ENCODE measurements at regions not wholly inside any gene's neighbourhood (a gene's known extent, or its start where the extent isn't known, plus 50 kb on each side); places are given as distances from the start of the nearest gene placed in this dataset.

DNA sequence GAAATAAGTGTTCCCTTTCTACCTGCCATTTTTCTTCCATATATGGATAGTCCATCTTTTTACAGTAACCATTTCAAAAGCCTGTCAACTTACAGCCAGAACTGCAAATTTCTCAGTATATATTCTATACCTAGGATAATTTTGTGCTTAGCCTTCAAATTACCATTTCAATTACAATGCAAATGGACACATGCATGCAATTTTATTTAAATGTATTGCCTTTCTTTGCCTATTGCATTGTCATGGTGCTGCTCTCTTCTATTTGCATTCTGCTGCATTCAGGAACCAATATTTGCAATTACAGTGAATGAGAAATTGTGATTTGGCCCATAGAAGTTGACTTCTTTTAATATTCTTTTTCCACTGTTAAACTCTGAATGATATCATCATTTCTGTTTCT is 1753.4 kb upstream of the TENM3 start:
- no peak overlapping the region for H3K9ac ChIP-seq (ENCODE audit: low read length)
- H3K27ac ChIP-seq (ENCODE audit: low read length) = no peak overlapping the region
- no peaks in the 10 kb centered on the region for H3K36me3 ChIP-seq (ENCODE audit: insufficient read depth, low read length)
- H3K4me2 ChIP-seq (ENCODE audit: low read depth, low read length, poor library complexity, severe bottlenecking) = no peak overlapping the region
- DNase-seq = no peak
- H3K9me2 ChIP-seq (replicated peaks; ENCODE audit: insufficient read depth, low read length) = no peaks in the 10 kb centered on the region
- no peaks in the 10 kb centered on the region for H4K20me1 ChIP-seq (ENCODE audit: insufficient read depth, low read depth, low read length)
- no peaks in the 10 kb centered on the region for H3K9me3 ChIP-seq (ENCODE audit: low read length)
- H2AFZ ChIP-seq (ENCODE audit: low read length) = no peak overlapping the region
- H3K27me3 ChIP-seq (ENCODE audit: low read length) = no peaks in the 10 kb centered on the region
- H3K4me1 ChIP-seq (ENCODE audit: low read length) = no peaks in the 10 kb centered on the region
- H3K79me2 ChIP-seq (ENCODE audit: low read length) = no peaks in the 10 kb centered on the region
- no peak overlapping the region for H3K4me3 ChIP-seq (ENCODE audit: low read length)

DNA sequence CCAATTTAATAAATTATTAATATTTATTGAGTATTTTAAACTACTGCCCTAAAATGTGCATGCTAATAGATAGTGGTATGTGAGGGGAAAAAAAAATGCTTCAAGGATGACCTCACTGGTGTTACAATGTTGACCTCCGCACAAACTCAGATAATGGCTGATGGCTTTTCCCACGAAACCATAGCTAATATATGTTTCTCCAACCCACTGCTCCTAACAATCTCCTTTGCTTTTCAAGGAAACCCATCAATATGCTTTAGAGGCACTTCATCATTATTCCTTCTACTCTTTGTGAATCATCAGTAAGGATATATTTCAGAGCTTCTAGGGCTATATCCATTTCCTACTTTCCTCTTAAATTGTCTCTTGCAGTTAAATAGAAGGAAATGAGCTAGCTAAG is 1752.0 kb upstream of the TENM3 start:
- Histone ChIP-seq H3K27ac (ENCODE audit: low read length) (no peak overlapping the region), H3K9me2 (replicated peaks; ENCODE audit: insufficient read depth, low read length) (no peaks in the 10 kb centered on the region), H4K20me1 (ENCODE audit: insufficient read depth, low read depth, low read length) (no peaks in the 10 kb centered on the region), H3K9me3 (ENCODE audit: low read length) (no peaks in the 10 kb centered on the region), H3K4me1 (ENCODE audit: low read length) (no peaks in the 10 kb centered on the region), H3K36me3 (ENCODE audit: insufficient read depth, low read length) (no peaks in the 10 kb centered on the region), H3K79me2 (ENCODE audit: low read length) (no peaks in the 10 kb centered on the region), H3K4me3 (ENCODE audit: low read length) (no peak overlapping the region), H3K4me2 (ENCODE audit: low read depth, low read length, poor library complexity, severe bottlenecking) (no peak overlapping the region), H2AFZ (ENCODE audit: low read length) (no peak overlapping the region), H3K9ac (ENCODE audit: low read length) (no peak overlapping the region), H3K27me3 (ENCODE audit: low read length) (no peaks in the 10 kb centered on the region)
- no peak for DNase-seq

DNA sequence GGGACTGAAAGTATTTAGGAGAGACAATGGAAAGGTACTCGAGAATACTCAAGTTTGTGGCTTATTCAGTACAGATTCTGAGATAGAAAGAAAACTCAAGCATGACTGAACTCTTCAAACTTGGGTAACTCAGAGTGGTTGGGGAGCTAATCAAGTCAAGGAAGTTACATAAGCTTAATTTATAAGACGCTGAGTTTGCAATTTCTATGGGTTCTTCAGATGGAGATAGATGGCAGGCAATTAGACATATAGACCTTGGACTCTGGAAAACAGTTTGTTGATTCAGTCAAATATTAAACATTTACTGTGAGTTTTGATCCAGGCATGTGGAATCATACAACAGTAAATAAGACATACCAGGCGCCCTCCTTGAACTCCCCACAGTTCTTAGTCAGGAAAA is 1749.9 kb upstream of the TENM3 start:
- Histone ChIP-seq H3K36me3 (ENCODE audit: insufficient read depth, low read length) (no peaks in the 10 kb centered on the region), H2AFZ (ENCODE audit: low read length) (no peak overlapping the region), H3K9ac (ENCODE audit: low read length) (no peak overlapping the region), H3K4me2 (ENCODE audit: low read depth, low read length, poor library complexity, severe bottlenecking) (no peak overlapping the region), H3K27ac (ENCODE audit: low read length) (no peak overlapping the region), H3K27me3 (ENCODE audit: low read length) (no peaks in the 10 kb centered on the region), H3K4me3 (ENCODE audit: low read length) (no peak overlapping the region), H3K4me1 (ENCODE audit: low read length) (no peaks in the 10 kb centered on the region), H3K79me2 (ENCODE audit: low read length) (no peaks in the 10 kb centered on the region), H4K20me1 (ENCODE audit: insufficient read depth, low read depth, low read length) (no peaks in the 10 kb centered on the region), H3K9me2 (replicated peaks; ENCODE audit: insufficient read depth, low read length) (no peaks in the 10 kb centered on the region), H3K9me3 (ENCODE audit: low read length) (no peaks in the 10 kb centered on the region)
- no peak for DNase-seq

DNA sequence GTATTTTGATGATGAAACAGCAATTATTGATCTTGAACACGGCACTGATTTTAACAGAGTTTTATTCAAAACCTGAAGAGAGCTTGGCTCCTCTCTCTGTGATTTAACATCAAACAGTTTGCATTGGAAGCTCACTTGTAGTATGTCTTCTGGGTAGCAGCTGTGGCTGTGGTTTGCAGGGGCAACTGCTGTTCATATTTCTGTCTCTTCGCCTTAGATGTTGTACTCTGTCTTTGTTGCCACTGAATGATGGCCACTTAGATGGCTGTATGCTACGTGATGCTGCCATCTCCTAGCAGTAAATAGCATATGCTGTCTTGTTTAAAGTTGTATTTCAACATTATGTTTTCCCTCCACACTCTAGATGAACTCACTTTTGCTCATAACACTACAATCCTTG is 1743.0 kb upstream of the TENM3 start:
- Histone ChIP-seq H3K9ac (ENCODE audit: low read length) (no peak overlapping the region), H3K9me3 (ENCODE audit: low read length) (no peaks in the 10 kb centered on the region), H3K4me1 (ENCODE audit: low read length) (no peaks in the 10 kb centered on the region), H4K20me1 (ENCODE audit: insufficient read depth, low read depth, low read length) (no peaks in the 10 kb centered on the region), H3K9me2 (replicated peaks; ENCODE audit: insufficient read depth, low read length) (no peaks in the 10 kb centered on the region), H3K4me3 (ENCODE audit: low read length) (no peak overlapping the region), H3K4me2 (ENCODE audit: low read depth, low read length, poor library complexity, severe bottlenecking) (no peak overlapping the region), H3K27me3 (ENCODE audit: low read length) (no peaks in the 10 kb centered on the region), H3K36me3 (ENCODE audit: insufficient read depth, low read length) (no peaks in the 10 kb centered on the region), H3K27ac (ENCODE audit: low read length) (no peak overlapping the region), H2AFZ (ENCODE audit: low read length) (no peak overlapping the region), H3K79me2 (ENCODE audit: low read length) (no peaks in the 10 kb centered on the region)
- no peak for DNase-seq

- Histone ChIP-seq H3K9me3 (ENCODE audit: low read length) (no peaks in the 10 kb centered on the region), H4K20me1 (ENCODE audit: insufficient read depth, low read depth, low read length) (no peaks in the 10 kb centered on the region), H3K27ac (ENCODE audit: low read length) (no peak overlapping the region), H2AFZ (ENCODE audit: low read length) (no peak overlapping the region), H3K4me1 (ENCODE audit: low read length) (no peaks in the 10 kb centered on the region), H3K36me3 (ENCODE audit: insufficient read depth, low read length) (no peaks in the 10 kb centered on the region), H3K27me3 (ENCODE audit: low read length) (no peaks in the 10 kb centered on the region), H3K9me2 (replicated peaks; ENCODE audit: insufficient read depth, low read length) (no peaks in the 10 kb centered on the region), H3K9ac (ENCODE audit: low read length) (no peak overlapping the region), H3K79me2 (ENCODE audit: low read length) (no peaks in the 10 kb centered on the region), H3K4me3 (ENCODE audit: low read length) (no peak overlapping the region), H3K4me2 (ENCODE audit: low read depth, low read length, poor library complexity, severe bottlenecking) (no peak overlapping the region)
- DNase-seq = no peak
Observed at GRCh38 chr4:180512801-180513475, 1730.3 kb upstream of the TENM3 start.

- H3K9me2 ChIP-seq (replicated peaks; ENCODE audit: insufficient read depth, low read length) = no peaks in the 10 kb centered on the region
- no peak overlapping the region for H3K4me3 ChIP-seq (ENCODE audit: low read length)
- no peaks in the 10 kb centered on the region for H3K79me2 ChIP-seq (ENCODE audit: low read length)
- no peaks in the 10 kb centered on the region for H3K27me3 ChIP-seq (ENCODE audit: low read length)
- no peak overlapping the region for H3K4me2 ChIP-seq (ENCODE audit: low read depth, low read length, poor library complexity, severe bottlenecking)
- H3K36me3 ChIP-seq (ENCODE audit: insufficient read depth, low read length) = no peaks in the 10 kb centered on the region
- no peaks in the 10 kb centered on the region for H4K20me1 ChIP-seq (ENCODE audit: insufficient read depth, low read depth, low read length)
- no peak overlapping the region for H3K9ac ChIP-seq (ENCODE audit: low read length)
- H2AFZ ChIP-seq (ENCODE audit: low read length) = no peak overlapping the region
- no peaks in the 10 kb centered on the region for H3K4me1 ChIP-seq (ENCODE audit: low read length)
- no peak overlapping the region for H3K27ac ChIP-seq (ENCODE audit: low read length)
- DNase-seq = no peak
- H3K9me3 ChIP-seq (ENCODE audit: low read length) = no peaks in the 10 kb centered on the region
Observed at GRCh38 chr4:180518906-180519305, 1724.3 kb upstream of the TENM3 start.

DNA sequence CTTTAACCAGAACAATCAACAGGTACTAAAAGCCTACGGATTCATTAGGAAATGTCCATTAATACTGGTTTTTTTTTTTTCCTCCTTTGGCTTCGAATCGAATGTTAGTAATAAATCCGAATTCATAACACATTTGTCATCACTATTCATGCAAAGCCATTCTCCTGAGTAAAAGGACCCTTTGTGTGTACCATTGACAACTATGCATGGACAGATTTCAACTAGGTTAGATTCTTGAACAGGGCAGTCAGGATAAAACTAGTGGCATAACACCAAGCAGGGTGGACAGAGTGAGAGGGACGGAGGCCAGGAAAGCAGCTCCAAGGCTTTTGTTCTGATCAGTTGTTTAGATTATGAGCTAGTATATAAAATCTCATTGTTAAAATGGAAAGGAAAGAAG is 1722.0 kb upstream of the TENM3 start:
- Histone ChIP-seq H3K36me3 (ENCODE audit: insufficient read depth, low read length) (no peaks in the 10 kb centered on the region), H3K79me2 (ENCODE audit: low read length) (no peaks in the 10 kb centered on the region), H3K9me3 (ENCODE audit: low read length) (no peaks in the 10 kb centered on the region), H3K4me1 (ENCODE audit: low read length) (no peaks in the 10 kb centered on the region), H3K27me3 (ENCODE audit: low read length) (no peaks in the 10 kb centered on the region), H3K27ac (ENCODE audit: low read length) (no peak overlapping the region), H3K4me2 (ENCODE audit: low read depth, low read length, poor library complexity, severe bottlenecking) (no peak overlapping the region), H3K9me2 (replicated peaks; ENCODE audit: insufficient read depth, low read length) (no peaks in the 10 kb centered on the region), H4K20me1 (ENCODE audit: insufficient read depth, low read depth, low read length) (no peaks in the 10 kb centered on the region), H2AFZ (ENCODE audit: low read length) (no peak overlapping the region), H3K9ac (ENCODE audit: low read length) (no peak overlapping the region), H3K4me3 (ENCODE audit: low read length) (no peak overlapping the region)
- no peak for DNase-seq

DNA sequence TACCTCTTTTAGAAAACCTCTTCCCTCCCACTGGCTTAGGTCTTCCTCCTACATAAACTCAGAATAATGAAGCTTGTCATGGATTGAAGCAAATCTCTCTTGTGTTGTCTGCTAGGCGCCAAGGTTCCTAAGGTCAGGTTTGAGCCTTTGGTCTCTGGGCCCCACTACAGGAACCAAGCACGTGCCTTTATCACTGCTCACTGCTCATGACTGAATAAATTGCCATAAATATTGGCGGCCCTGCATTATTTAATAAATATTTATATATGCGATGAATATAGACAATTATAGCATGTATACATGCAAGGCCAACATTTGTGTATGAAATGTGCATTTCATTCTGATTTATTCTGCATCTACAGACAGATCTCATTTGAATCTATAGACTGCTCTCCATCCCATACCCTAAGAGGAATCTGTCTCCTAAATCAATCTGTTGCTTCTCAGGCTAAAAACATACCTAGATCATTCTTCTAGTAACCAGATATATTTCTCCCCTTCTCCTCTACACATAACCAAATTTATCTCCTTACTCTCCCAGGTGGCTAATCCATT is 1717.6 kb upstream of the TENM3 start:
- DNase-seq = no peak

More for the DNA sequence above, 1717.6 kb upstream of the TENM3 start:
- H3K79me2 ChIP-seq (ENCODE audit: low read length) = no peaks in the 10 kb centered on the region
- H3K9ac ChIP-seq (ENCODE audit: low read length) = no peak overlapping the region
- no peak overlapping the region for H3K27ac ChIP-seq (ENCODE audit: low read length)
- H3K9me2 ChIP-seq (replicated peaks; ENCODE audit: insufficient read depth, low read length) = no peaks in the 10 kb centered on the region
- no peaks in the 10 kb centered on the region for H4K20me1 ChIP-seq (ENCODE audit: insufficient read depth, low read depth, low read length)
- no peak overlapping the region for H2AFZ ChIP-seq (ENCODE audit: low read length)
- no peaks in the 10 kb centered on the region for H3K36me3 ChIP-seq (ENCODE audit: insufficient read depth, low read length)
- no peak overlapping the region for H3K4me2 ChIP-seq (ENCODE audit: low read depth, low read length, poor library complexity, severe bottlenecking)
- H3K4me3 ChIP-seq (ENCODE audit: low read length) = no peak overlapping the region
- no peaks in the 10 kb centered on the region for H3K4me1 ChIP-seq (ENCODE audit: low read length)
- no peaks in the 10 kb centered on the region for H3K9me3 ChIP-seq (ENCODE audit: low read length)
- H3K27me3 ChIP-seq (ENCODE audit: low read length) = no peaks in the 10 kb centered on the region
